HEK293 (cell line): ENCODE measurements at regions not wholly inside any gene's neighbourhood (a gene's known extent, or its start where the extent isn't known, plus 50 kb on each side); places are given as distances from the start of the nearest gene placed in this dataset.

ENCODE experiments used
- CTCF ChIA-PET: fragments of 350-600 bp; formaldehyde crosslinking; extraction: SDS; loops from one replicate; lab custom pipeline; 2021; ENCODE audit warnings: antibody characterized with exemption; lab: Yijun Ruan, JAX
- POLR2A ChIA-PET: fragments of 300-600 bp; formaldehyde crosslinking; extraction: SDS; loops from one replicate; lab custom pipeline; 2020; ENCODE audit warnings: antibody characterized with exemption, inconsistent platforms; lab: Yijun Ruan, JAX
- H3K27ac ChIP-seq: fragments of 200-500 bp; sonication (Bioruptor generic); 2 replicates; pipeline ENCODE4 v1.5.1; 2014; ENCODE audit warnings: low read depth, low read length, control low read depth, inconsistent platforms; ENCODE audit errors: extremely low read depth
- H3K36me3 ChIP-seq, 2 experiments: fragments of 200-500 bp in 1 of 2; sonication (Bioruptor generic) in 1 of 2; 1 replicate in 1 of 2; 2 replicates in 1 of 2; pipeline ENCODE4 v1.5.1; 2014 to 2017; ENCODE audit warnings: inconsistent platforms in 2 of 2, low read length in 2 of 2; ENCODE audit not compliant: control insufficient read depth in 2 of 2, insufficient read depth in 1 of 2
- H3K4me1 ChIP-seq: fragments of 200-500 bp; sonication (Bioruptor generic); 2 replicates; pipeline ENCODE4 v1.5.1; 2014; ENCODE audit warnings: mild to moderate bottlenecking, low read length, inconsistent platforms; ENCODE audit not compliant: control insufficient read depth, insufficient read depth
- H3K4me3 ChIP-seq: 2 replicates; pipeline ENCODE4 v1.5.1; 2011; ENCODE audit warnings: low read depth, mild to moderate bottlenecking, control low read depth, low read length, moderate library complexity
- H3K9me3 ChIP-seq: fragments of 200-500 bp; sonication (Bioruptor generic); 2 replicates; pipeline ENCODE4 v1.5.1; 2014; ENCODE audit warnings: low read depth, low read length, inconsistent platforms; ENCODE audit not compliant: control insufficient read depth, insufficient read depth
- KLF9 ChIP-seq: fragments of 450-650 bp; formaldehyde crosslinking; IDR thresholded peaks from 2 replicates; pipeline ENCODE4 v1.5.1; 2016; ENCODE audit warnings: missing biosample characterization, missing genetic modification characterization, low read depth
- REST ChIP-seq: fragments of 450-650 bp; formaldehyde crosslinking; IDR thresholded peaks from 2 replicates; pipeline ENCODE4 v1.5.1; 2016; ENCODE audit warnings: missing biosample characterization, missing genetic modification characterization
- SALL2 ChIP-seq: fragments of 450-650 bp; formaldehyde crosslinking; IDR thresholded peaks from 2 replicates; pipeline ENCODE4 v1.5.0; 2017; ENCODE audit warnings: missing biosample characterization, mild to moderate bottlenecking, missing genetic modification characterization, borderline replicate concordance
- SP3 ChIP-seq: fragments of 450-650 bp; formaldehyde crosslinking; IDR thresholded peaks from 2 replicates; pipeline ENCODE4 v1.5.1; 2016; ENCODE audit warnings: missing biosample characterization, missing genetic modification characterization
- ZBTB49 ChIP-seq: fragments of 450-650 bp; formaldehyde crosslinking; IDR thresholded peaks from 2 replicates; pipeline ENCODE4 v1.5.1; 2016; ENCODE audit warnings: missing biosample characterization, missing genetic modification characterization, low read depth
- ZFHX2 ChIP-seq: fragments of 450-650 bp; formaldehyde crosslinking; conservative IDR thresholded peaks from 2 replicates; pipeline ENCODE4 v1.5.1; 2016; ENCODE audit warnings: missing biosample characterization, missing genetic modification characterization
- ZFP69B ChIP-seq: fragments of 450-650 bp; formaldehyde crosslinking; IDR thresholded peaks from 2 replicates; pipeline ENCODE4 v1.5.1; 2016; ENCODE audit warnings: missing biosample characterization, missing genetic modification characterization
- ZNF112 ChIP-seq: fragments of 450-650 bp; formaldehyde crosslinking; IDR thresholded peaks from 2 replicates; pipeline ENCODE4 v1.5.0; 2017; ENCODE audit warnings: missing biosample characterization, missing genetic modification characterization
- ZNF16 ChIP-seq: fragments of 450-650 bp; formaldehyde crosslinking; IDR thresholded peaks from 2 replicates; pipeline ENCODE4 v1.5.1; 2016; ENCODE audit warnings: low read depth, missing biosample characterization, missing genetic modification characterization
- ZNF2 ChIP-seq: fragments of 450-650 bp; formaldehyde crosslinking; IDR thresholded peaks from 2 replicates; pipeline ENCODE4 v1.5.1; 2016; ENCODE audit warnings: missing biosample characterization, missing genetic modification characterization
- ZNF223 ChIP-seq: fragments of 450-650 bp; formaldehyde crosslinking; IDR thresholded peaks from 2 replicates; pipeline ENCODE4 v1.5.1; 2016; ENCODE audit warnings: missing biosample characterization, missing genetic modification characterization
- ZNF24 ChIP-seq: fragments of 450-650 bp; formaldehyde crosslinking; IDR thresholded peaks from 2 replicates; pipeline ENCODE4 v1.5.1; 2016; ENCODE audit warnings: missing biosample characterization, missing genetic modification characterization
- ZNF362 ChIP-seq: fragments of 450-650 bp; formaldehyde crosslinking; IDR thresholded peaks from 2 replicates; pipeline ENCODE4 v1.5.1; 2016; ENCODE audit warnings: missing biosample characterization, missing genetic modification characterization
- ZNF433 ChIP-seq: fragments of 450-650 bp; formaldehyde crosslinking; IDR thresholded peaks from 2 replicates; pipeline ENCODE4 v1.5.1; 2016; ENCODE audit warnings: missing biosample characterization, missing genetic modification characterization, low read depth
- ZNF488 ChIP-seq: fragments of 450-650 bp; formaldehyde crosslinking; IDR thresholded peaks from 2 replicates; pipeline ENCODE4 v1.5.1; 2016; ENCODE audit warnings: missing biosample characterization, missing genetic modification characterization
- ZNF529 ChIP-seq: fragments of 450-650 bp; formaldehyde crosslinking; IDR thresholded peaks from 2 replicates; pipeline ENCODE4 v1.5.1; 2017; ENCODE audit warnings: missing genetic modification characterization, missing biosample characterization; ENCODE audit not compliant: insufficient replicate concordance
- ZNF548 ChIP-seq: fragments of 450-650 bp; formaldehyde crosslinking; IDR thresholded peaks from 2 replicates; pipeline ENCODE4 v1.5.1; 2016; ENCODE audit warnings: missing biosample characterization, missing genetic modification characterization
- ZNF549 ChIP-seq: fragments of 450-650 bp; IDR thresholded peaks from 2 replicates; pipeline ENCODE4 v1.5.1; 2018; ENCODE audit warnings: missing biosample characterization, missing genetic modification characterization, mild to moderate bottlenecking, inconsistent platforms, moderate library complexity
- ZNF561 ChIP-seq: fragments of 450-650 bp; IDR thresholded peaks from 2 replicates; pipeline ENCODE4 v1.5.1; 2018; ENCODE audit warnings: missing biosample characterization, missing genetic modification characterization, borderline replicate concordance
- ZNF596 ChIP-seq: fragments of 450-650 bp; IDR thresholded peaks from 2 replicates; pipeline ENCODE4 v1.5.0; 2018; ENCODE audit warnings: missing biosample characterization, mild to moderate bottlenecking, missing genetic modification characterization, moderate library complexity
- ZNF658 ChIP-seq: fragments of 450-650 bp; formaldehyde crosslinking; IDR thresholded peaks from 2 replicates; pipeline ENCODE4; 2016; ENCODE audit warnings: missing biosample characterization, missing genetic modification characterization
- ZNF776 ChIP-seq: fragments of 450-650 bp; formaldehyde crosslinking; IDR thresholded peaks from 2 replicates; pipeline ENCODE4 v1.5.0; 2017; ENCODE audit warnings: missing biosample characterization, missing genetic modification characterization, borderline replicate concordance
- ZSCAN23 ChIP-seq: fragments of 450-650 bp; formaldehyde crosslinking; IDR thresholded peaks from 2 replicates; pipeline ENCODE4 v1.5.1; 2016; ENCODE audit warnings: missing biosample characterization, missing genetic modification characterization

GRCh38 chr3:31433679-31433992, 99.1 kb upstream of the STT3B start (continued):
- TF ChIP-seq ZBTB49 (tag by site-specific recombination) (no peak), ZSCAN23 (tag by site-specific recombination) (no peak), ZFP69B (no peak)

- POLR2A ChIA-PET, result no interaction called here
- H3K9me3 ChIP-seq, result no peaks in the 10 kb centered on the region
- H3K4me1 ChIP-seq, result no peaks in the 10 kb centered on the region
- CTCF ChIA-PET, result no interaction called here
- no peaks in the 10 kb centered on the region for H3K36me3 ChIP-seq
- TF ChIP-seq ZNF362 (no peak), KLF9 (tag by site-specific recombination) (no peak), ZNF548 (tag by site-specific recombination) (no peak), ZNF433 (tag by site-specific recombination) (no peak), REST (tag by site-specific recombination) (no peak), SP3 (no peak), ZNF112 (no peak), ZNF488 (tag by site-specific recombination) (no peak), ZNF24 (tag by site-specific recombination) (no peak), ZFHX2 (tag by site-specific recombination) (no peak), ZNF658 (tag by site-specific recombination) (no peak), ZNF549 (no peak), ZNF223 (tag by site-specific recombination) (no peak), SALL2 (no peak), ZNF529 (no peak), ZNF596 (tag by site-specific recombination) (no peak), ZNF776 (no peak), ZNF16 (tag by site-specific recombination) (no peak), ZNF561 (tag by site-specific recombination) (no peak), ZNF2 (tag by site-specific recombination) (no peak)
- no peak overlapping the region for H3K4me3 ChIP-seq
- no peak overlapping the region for H3K27ac ChIP-seq
Observed at GRCh38 chr3:31434819-31435218, 97.9 kb upstream of the STT3B start.
